AG04449 (cell line): ENCODE measurements at regions not wholly inside any gene's neighbourhood (a gene's known extent, or its start where the extent isn't known, plus 50 kb on each side); places are given as distances from the start of the nearest gene placed in this dataset.

Source experiments
- CTCF ChIA-PET: fragments of 350-600 bp; formaldehyde crosslinking; extraction: SDS; loops from one replicate; lab custom pipeline; 2021; ENCODE audit warnings: antibody characterized with exemption; lab: Yijun Ruan, JAX
- POLR2A ChIA-PET: fragments of 400-600, 350-600 bp; formaldehyde crosslinking; extraction: SDS; loops from one replicate; lab custom pipeline; 2020; ENCODE audit warnings: antibody characterized with exemption, inconsistent platforms; lab: Yijun Ruan, JAX
- DNase-seq: peaks from one replicate; pipeline ENCODE4 v3.0.0-alpha.2; 2010; ENCODE audit warnings: low read depth, low spot score
- H3K4me3 ChIP-seq: 2 replicates; pipeline ENCODE4 v1.5.1; 2011; ENCODE audit warnings: low read depth, mild to moderate bottlenecking, control low read depth, low read length
- CTCF ChIP-seq: IDR thresholded peaks from one replicate; pipeline ENCODE4 v1.5.1; 2011; ENCODE audit warnings: mild to moderate bottlenecking, moderate library complexity, low read length, control low read depth, inconsistent platforms; ENCODE audit not compliant: insufficient read depth; ENCODE audit errors: missing control alignments

GRCh38 chr1:82125119-82125518 is 324.4 kb downstream of the ADGRL2 start:
- POLR2A ChIA-PET: no interaction called here
- CTCF ChIA-PET: no interaction called here
- no peak for DNase-seq
- TF ChIP-seq CTCF: no peak
- no peak overlapping the region for H3K4me3 ChIP-seq

GRCh38 chr1:82121421-82121820 is 320.7 kb downstream of the ADGRL2 start:
- no peak for TF ChIP-seq CTCF
- ChIA-PET POLR2A (no interaction called here), CTCF (no interaction called here)
- DNase-seq: no peak
- H3K4me3 ChIP-seq: no peak overlapping the region

GRCh38 chr1:82116105-82116504 is 315.4 kb downstream of the ADGRL2 start:
- no peak for TF ChIP-seq CTCF
- H3K4me3 ChIP-seq: no peak overlapping the region
- ChIA-PET CTCF (no interaction called here), POLR2A (no interaction called here)
- DNase-seq: no peak

- DNase-seq: no peak
- POLR2A ChIA-PET: no interaction called here
- TF ChIP-seq CTCF: no peak
- no peak overlapping the region for H3K4me3 ChIP-seq
- CTCF ChIA-PET: no interaction called here
Observed at GRCh38 chr1:82114887-82115286, 314.2 kb downstream of the ADGRL2 start.

GRCh38 chr1:82110366-82111254 is 309.9 kb downstream of the ADGRL2 start:
- no peak for DNase-seq
- ChIA-PET POLR2A (no interaction called here), CTCF (no interaction called here)
- no peak overlapping the region for H3K4me3 ChIP-seq
- no peak for TF ChIP-seq CTCF

GRCh38 chr1:82108843-82109242 is 308.1 kb downstream of the ADGRL2 start:
- CTCF ChIA-PET: no interaction called here
- DNase-seq: no peak
- POLR2A ChIA-PET: no interaction called here
- no peak for TF ChIP-seq CTCF
- no peak overlapping the region for H3K4me3 ChIP-seq
